NCI-H2107 (cell line): ENCODE measurements at regions not wholly inside any gene's neighbourhood (a gene's known extent, or its start where the extent isn't known, plus 50 kb on each side); places are given as distances from the start of the nearest gene placed in this dataset.
"Not testable (repeated sequence)": the region's sequence is repeated elsewhere in the genome, so short reads cannot be mapped to it uniquely, and the experiment has no call there.

ENCODE experiments used
- DNase-seq: peaks from one replicate; lab custom pipeline; 2025; lab: John Stamatoyannopoulos, UW

DNA sequence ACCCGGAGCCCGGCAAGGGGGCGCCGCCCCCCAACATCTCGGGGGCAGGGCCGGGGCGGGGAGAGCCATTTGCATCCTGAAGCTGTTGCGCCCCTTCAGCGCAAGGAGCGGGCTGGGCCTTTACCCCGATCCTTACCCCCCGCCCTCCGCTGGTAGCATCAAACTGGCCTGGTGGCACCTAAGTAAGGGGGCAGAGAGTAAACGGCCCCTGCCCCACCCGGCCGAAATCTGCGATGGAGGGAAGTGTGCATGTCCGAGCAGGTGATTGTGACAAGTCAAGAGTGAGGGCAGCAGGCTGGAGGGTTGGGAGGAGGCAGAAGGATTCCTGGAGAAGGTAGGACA, 101.2 kb downstream of the ESM1 start:
- DNase-seq = no peak

DNA sequence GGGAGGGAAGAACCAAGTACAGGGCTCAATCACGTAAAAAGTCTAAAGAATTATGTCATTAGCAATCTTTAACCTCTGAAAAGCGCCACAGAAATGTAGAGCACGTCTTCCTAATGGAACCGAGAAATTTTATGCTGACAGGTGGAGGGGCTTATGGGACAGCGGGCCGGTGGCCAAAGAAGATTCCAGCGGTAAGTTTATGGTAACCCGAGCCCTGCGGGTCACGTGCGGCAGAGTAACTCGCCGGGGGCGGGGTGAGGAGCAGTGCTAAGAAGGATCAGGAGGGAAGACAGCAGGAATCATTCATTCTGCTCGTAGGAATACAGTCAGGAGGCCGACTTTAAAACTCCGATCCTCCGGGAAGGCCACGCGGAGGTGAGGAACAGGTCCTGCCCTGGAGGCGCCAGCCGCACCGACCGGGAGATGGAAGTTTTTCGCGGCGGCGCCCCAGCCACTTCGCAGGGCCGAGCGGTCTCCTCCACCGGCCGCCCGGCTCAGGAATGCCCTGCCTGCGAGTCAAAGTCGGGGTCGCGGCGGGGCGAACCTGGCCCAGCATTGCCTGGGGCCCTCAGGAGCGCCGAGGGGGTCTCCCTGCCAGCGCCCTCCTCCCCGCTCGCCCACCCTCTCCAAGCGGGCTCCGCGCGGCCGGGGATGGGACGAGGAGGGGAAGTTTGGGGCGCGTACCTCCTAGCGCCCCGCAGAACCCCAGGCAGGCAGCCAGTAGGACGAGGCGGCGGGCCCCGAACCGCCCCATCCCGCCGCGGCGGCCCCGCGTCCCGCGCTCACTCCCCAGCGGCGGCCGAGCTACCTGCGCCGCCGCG, 101.8 kb downstream of the ESM1 start:
- no peak for DNase-seq

DNA sequence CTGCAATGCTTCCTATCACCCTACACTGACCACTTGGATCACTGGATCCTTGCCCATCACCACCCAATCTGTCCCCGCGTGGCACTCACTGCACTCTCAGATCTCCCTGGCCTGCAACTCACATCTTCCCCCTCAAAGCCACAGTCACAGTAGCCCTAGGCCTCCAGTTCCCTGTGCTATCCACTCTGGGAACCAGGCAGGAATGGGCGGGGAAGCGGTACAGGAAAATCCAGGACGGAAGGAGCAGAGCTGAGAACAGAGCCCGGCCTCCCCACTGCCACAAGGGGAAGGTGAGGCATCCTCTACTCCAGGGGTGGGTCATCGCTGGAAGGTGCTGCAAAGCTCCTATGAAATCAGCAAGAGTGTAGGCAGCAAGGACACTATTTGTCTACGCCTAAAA, 102.6 kb downstream of the ESM1 start:
- no peak for DNase-seq

DNA sequence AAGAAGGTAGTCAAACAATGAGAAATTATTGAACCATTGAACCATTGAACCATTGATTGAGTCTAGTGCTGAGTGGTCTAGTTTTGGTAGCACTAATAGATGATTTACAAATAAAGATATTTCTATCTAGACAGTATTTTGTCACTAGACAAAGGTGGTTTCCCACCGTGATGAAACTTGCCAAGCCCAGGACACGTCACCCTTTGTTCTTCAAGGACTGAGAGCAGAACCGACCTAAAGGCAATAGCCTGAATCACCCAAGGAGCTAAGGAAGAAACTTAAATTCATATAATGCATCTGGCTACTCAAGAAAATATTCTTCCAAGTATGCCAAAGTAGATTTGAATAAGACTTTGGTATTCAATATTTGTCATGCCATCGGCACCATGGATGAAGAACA, 103.3 kb downstream of the ESM1 start:
- no peak for DNase-seq

DNA sequence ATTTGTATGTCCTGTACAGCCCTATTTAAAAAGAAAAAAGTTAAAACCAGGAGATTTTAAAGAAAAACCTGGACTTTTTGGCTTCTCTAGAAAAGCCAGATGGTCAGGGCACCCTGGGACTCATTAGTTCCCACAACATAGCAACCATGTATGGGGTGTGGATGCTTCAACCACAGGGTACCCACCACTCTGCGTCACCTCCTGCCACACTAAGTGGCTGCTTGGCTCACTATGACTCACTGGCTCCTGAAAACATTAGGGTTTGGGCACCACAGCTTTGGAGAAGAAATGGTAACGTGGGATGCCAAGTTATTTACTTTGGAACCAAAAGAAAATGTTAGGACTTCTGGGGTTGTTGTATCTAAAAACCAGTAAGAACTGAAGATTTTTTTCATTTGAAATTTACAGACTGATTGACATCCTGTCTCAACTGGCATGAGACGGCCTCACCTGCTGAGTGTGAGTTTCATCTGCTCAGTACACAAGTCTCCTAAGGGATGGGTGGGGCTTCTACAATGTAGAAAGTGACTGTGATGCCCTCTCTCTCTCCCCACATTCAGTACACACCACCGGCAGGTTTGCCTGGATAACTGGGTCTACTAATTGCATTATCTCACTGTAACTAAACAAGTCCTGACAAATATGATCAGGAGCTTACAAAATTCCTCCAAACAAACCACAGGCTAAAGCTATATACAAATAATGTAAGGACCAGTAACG, 103.9 kb downstream of the ESM1 start:
- no peak for DNase-seq

DNA sequence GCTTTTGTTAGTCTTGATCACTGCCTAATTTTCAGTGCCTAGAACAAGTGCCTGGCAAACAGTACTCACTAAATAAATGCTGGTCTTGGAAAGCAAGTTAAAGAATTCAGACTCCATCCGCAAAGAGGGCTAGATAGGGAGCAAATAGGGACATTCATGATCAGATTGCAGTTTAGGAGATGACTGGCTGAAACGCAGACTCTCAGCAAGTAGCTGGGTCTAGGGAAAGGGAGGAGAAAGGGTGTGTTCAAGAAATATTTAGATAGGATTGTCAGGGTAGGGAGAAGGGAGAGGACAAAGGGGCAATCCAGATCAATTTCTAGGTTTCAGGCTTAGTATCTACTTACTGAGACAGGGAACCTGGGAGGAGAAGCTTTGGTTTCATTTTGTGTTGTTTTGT, 108.4 kb downstream of the ESM1 start:
- no peak for DNase-seq

DNA sequence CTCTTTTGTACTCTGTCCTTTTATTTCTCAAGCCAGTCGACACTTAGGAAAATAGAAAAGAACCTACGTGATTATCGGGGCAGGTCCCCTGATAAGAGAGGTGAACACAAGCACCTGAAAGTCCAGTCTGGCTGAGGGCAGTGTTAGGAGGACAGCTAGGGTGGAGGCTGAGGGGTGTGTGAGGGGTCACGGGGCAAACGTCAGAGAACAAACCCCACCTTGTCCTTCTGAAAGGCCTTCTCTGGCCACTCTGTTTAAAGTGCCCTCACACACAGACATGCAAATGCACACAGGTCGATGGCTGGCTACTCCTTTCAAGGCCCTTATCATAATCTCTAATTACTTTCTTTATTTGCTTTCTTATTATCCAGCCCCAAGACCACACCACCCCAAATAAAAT, 108.8 kb downstream of the ESM1 start:
- DNase-seq = no peak

DNA sequence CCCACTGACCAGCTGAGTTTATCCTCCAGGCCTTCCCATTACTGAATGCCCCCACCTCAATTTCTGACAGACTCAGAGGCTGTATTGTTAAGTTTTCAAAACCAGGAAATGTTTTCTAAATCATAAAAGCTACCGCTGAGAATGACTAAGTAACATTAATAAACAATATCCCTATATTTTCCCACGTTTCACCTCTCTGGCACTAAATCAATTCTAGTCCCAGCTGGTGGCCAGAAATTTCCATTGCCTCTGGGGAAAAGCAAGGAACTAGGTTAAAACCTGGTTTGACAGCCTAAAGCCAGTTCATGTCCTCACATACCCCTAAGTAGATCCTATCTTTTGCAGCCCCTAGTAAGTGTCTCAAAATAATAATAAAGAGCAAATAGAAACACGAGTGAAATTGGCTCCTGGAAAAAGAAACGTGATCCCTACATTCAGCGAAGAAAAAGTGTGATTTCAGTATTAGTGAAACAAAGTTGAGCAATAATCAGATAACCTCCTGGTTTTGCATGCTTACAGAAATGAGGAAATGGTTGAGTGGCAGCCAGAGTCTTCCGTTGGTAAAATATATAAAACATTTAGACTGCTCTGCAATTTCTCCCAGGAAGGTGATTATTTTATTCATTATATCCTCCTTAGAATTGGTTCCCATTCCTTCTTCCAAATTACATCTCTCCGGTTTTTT, 110.9 kb downstream of the ESM1 start:
- no peak for DNase-seq

DNA sequence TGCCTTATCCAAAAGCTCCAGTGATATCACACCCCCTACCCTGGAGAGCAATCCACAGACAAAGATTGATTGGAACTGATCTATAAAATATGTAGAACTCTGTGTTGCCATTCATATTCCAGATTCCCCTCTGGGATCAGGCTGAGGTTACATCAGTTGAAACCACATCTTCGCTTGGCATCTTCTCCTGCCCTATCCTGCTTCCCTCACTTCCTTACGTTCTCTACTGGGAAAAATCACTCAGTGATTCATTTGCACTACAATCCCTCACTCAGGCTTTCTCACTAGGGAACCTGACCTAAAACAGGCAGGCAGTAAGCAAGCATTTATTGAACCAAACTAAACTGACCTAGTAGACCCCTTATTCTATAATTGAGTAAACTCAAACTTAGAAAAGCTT, 111.7 kb downstream of the ESM1 start:
- DNase-seq = no peak

DNA sequence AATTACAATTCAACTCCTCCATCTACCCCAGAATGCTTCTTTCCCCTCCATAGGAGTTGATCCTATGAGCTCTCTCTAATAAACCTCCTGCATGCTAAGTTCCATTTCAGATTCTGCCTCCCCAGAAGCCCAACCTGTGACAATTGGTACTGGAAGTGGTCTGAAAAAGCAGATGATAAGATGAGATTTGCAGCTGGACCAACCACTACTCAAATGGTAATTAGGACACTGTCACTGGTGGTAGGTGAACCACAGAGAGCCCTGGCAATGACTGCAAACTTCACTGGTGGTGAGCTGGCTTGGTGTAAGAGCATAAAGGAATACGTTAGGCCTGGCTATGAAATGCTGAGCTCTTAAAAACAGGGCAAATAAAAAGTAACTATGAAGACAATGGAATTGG, 112.6 kb downstream of the ESM1 start:
- DNase-seq = no peak

DNA sequence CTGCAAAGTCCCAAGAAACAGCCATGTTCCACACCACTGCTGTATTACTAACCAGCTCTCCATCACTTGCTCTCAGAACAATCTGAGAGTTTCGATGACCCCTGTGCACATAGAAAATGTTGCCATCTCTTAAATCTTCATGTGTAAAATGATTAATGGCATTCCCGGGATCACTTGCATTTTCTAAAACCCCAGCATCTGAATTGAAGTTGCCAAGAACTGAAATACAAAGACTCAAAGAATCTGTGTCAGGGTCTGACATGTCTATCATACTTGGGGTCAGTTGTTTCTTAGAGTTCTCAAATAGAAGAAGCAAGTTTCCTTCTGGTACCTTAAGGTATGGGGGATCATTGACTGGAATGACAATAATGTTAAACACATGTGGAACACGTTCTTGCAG, 115.1 kb downstream of the ESM1 start:
- no peak for DNase-seq

DNA sequence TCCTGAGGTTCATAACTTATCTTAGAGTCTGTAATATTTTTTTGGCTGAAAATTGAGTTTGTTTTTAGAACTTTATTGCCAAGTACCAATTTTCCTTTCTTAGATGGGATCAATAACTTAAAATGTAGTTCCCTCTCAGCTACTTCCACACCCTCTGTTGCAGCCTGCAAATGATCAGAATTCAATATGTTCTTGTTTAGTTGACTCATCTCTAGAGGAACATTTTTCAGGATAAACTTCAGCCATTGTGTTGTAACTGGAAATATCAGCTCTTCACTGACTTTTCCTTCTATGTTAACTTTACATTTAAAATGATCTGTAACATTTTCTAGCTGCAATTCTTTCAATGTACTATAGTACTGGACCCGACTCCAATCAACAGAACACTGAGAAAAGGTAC, 115.7 kb downstream of the ESM1 start:
- DNase-seq = no peak

DNA sequence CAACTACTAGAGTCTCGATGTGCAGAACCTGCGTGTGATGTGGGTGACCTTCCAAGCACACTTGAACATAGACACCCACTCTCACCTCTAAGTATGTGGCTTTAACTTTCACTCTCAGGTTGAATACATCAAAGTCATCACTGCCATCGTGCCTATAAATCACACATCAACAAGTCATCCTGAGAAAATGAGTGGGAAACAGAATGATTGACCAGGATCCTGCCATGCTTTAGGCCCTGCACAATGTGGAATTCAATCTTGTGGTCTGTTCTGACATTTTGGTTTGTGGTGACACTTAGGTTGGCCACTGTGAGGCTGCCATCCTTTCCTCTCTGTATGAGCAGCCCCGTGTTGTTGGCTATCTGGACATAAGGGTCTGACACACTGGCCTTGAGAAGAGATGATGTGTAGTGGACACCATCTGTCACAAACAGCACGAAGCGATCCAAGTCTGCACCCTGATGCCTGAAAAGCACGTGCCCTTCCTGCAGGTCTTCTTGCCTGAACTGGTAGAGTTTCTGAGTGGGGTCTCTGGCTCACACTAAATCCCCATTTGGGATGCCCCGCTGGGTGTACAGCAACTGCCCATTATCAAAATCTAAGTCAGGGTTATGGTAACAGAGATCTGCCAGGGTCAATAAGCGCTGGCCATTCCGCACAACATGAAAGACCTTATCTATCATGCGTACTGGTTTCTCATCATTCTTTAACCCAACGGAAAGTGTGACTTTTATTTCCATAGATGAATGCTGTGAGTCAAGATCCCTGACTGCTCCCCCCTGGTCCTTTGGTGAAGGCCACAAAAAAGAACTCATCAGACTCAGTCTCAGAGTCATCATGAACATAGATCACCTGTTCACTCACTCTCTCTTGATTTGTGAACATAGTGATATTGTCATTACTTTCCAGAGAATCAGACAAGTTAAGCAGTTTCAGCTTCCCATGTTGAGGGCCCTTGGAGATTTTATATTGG, 116.6 kb downstream of the ESM1 start:
- DNase-seq = no peak

DNA sequence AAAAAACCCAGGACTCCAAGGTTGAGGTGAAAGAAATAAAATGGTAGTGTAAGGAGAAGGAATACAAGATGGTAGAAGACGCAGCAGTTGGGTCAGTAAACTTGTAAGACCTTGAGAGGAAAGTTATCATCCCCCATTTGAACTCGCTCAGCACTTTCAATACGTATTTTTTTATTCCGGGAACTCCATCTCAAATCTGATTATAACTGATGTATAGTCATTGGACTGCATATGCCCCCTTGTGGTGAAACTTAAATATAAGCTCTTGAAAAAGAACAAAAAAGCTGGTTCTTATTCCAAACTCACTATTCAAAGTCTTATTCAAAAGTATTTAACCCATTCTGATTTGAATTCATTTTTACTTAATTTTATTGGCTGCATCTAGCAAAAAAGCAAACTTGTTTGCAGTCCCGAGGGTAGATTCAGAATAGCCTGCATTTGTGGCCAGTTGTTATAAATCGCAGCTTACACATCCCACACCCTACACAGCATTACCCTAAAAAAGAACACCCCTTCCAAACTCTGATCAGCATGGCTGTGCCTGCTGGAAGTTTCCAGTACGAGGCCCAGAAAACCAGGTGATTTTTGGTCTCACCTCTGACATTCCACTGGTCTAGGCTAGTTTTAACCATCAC, 118.0 kb downstream of the ESM1 start:
- no peak for DNase-seq

DNA sequence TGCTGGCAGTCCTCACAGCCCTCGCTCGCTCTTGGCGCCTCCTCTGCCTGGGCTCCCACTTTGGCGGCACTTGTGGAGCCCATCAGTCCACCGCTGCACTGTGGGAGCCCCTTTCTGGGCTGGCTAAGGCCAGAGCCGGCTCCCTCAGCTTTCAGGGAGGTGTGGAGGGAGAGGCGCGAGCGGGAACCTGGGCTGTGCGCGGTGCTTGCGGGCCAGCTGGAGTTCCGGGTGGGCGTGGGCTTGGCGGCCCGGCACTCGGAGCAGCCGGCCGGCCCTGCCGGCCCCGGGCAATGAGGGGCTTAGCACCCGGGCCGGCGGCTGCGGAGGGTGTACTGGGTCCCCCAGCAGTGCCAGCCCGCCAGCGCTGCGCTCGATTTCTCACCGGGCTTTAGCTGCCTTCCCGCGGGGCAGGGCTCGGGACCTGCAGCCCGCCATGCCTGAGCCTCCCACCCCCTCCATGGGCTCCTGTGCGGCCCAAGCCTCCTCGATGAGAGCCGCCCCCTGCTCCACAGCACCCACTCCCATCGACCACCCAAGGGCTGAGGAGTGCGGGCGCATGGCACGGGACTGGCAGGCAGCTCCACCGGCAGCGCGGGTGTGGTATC, 120.4 kb downstream of the ESM1 start:
- not testable (repeated sequence) for DNase-seq

DNA sequence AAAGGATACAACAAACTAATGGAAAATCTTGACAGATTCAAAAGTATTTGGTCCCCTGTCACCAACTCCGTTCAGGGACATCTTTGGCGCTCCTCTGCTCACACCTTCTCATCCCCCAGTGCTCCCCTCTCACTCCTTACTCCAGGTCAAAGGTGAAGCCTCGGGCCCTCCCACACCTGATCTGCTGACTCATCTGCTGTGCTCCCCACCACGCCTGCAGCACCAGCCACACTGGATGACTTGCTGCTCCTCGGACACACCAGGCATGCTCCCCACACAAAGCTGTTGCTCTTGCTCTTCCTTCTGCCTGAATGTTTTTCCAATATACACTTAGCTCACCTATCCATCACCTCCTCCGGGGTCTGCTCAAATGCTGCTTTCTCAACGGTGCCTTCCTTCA, 123.4 kb downstream of the ESM1 start:
- no peak for DNase-seq

DNA sequence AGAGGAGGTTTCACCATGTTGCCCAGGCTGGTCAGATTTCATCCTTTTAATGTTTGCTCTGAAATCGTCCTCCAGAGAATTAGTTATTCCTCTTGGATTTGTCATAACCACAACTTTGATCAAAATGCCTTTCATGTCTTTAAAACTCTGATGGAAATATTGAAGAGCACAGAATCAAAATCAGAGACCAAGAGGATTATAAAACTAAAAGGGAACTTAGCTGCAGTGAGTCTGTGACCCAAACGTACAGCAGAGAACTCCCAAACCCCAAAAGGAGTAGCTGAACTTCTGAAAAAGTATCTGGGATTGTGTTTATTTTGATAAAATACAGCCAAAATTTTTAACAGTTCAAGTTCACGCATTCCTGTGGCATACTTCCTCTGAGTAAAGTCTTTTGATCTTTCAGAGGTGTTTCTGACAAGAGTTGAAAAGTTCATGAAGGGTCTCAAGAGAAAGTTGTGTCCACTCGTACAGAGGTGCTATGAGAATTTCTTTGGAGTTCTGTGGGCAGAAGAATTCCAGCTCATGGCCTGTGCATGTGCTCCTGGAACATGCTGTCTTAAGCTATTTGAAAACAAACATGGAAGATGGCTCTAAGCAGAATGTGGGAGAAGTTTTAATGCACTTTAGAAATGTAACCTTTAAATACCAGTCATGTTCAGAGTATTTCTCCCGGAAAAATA, 124.0 kb downstream of the ESM1 start:
- no peak for DNase-seq

DNA sequence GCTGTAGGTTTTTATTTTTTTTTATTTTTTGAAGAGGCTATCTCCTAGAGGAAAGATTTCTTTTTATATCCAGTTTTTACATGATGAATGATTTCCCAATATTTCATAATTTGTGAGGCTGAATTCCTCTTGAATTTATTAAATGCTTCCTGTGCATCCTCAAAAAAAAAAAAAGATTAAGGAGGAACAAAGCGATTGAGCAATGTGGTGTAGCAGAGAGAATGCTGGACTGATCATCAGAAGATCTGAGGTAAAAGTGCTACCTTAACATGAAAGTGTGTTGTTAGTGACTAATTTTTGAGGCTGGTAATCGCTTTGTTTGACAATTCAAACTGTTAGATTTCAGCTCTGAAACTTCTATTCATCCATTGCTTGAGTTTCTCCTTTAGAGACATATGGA, 125.1 kb downstream of the ESM1 start:
- no peak for DNase-seq

DNA sequence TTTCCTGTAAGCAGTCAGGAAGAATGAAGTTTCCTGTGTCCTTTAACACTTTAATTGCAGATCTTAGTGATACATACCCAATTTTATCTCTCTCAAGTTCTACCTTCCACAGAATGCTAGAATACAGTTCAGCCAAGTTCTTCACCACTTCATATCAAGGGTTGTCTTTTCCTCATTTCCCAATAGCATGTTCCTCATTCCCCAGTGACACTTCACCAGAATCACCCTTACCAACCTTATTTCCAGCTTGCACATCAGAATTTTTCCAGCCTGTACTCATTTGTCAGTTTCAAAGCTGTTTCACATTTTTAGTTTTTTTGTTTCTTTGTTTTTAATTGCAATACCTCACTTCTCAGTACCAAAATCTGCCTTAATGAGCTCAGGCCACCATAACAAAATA, 126.1 kb downstream of the ESM1 start:
- no peak for DNase-seq

DNA sequence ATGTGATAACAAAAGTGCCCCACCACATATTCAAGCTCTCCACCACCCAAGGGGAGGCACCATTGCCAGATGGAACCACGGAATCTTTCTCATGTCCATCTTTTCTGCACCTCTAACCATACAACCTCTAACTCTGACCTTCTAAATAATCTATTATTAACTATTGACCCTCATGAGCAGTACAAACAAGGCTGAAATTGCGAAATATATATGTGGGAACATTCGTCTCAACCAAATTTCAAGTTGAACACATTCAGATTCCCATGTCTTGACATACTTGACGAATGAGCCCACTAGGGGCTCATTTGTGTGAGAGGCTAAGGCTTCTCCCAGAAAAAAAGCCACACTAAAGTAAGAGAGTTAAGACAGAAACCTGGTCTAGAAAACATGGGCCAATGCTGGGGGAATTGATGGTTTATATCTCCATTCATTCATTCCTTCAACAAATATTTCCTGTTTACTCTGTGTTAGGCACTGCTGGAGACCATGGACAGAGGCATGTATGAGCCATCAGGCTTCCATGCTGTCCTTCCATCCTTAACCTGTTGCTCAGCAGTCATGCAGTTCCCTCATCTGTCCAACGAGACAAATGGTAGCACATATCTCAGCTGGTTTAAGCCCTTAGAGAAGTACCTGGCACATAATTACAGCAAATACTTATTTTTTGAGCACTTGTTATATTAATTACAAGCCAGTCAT, 130.4 kb downstream of the ESM1 start:
- no peak for DNase-seq
